Esophagus muscularis mucosa (tissue), 3 donors: ENCODE measurements at regions not wholly inside any gene's neighbourhood (a gene's known extent, or its start where the extent isn't known, plus 50 kb on each side); places are given as distances from the start of the nearest gene placed in this dataset.

Experiments used
- CTCF ChIP-seq, 3 experiments: fragments of 200-600 bp in 2 of 3; fragments of 450-650 bp in 1 of 3; sonication (generic) in 2 of 3; IDR thresholded peaks; one replicate each; pipeline ENCODE4 v1.5.1; 2017 to 2019; ENCODE audit warnings: antibody characterized with exemption in 3 of 3, mild to moderate bottlenecking in 2 of 3, moderate library complexity in 1 of 3
- POLR2A ChIP-seq: fragments of 450-650 bp; IDR thresholded peaks from one replicate; pipeline ENCODE4 v1.6.1; 2017; ENCODE audit warnings: antibody characterized with exemption, moderate library complexity, mild to moderate bottlenecking, low read depth
- POLR2AphosphoS5 ChIP-seq, 2 donors: sonication (generic); formaldehyde crosslinking; IDR thresholded peaks; one replicate each; pipeline ENCODE4 v1.6.1; 2017; ENCODE audit warnings: antibody characterized with exemption in 2 of 2

- TF ChIP-seq CTCF (IDR thresholded peaks at IDR 0.05) (no peak), POLR2AphosphoS5 (IDR thresholded peaks at IDR 0.05) (no peak), POLR2A (no peak)
Observed at GRCh38 chr5:104891596-104891995, 1329.0 kb upstream of the NUDT12 start.
